ENCODE measurements at regions not wholly inside any gene's neighbourhood (a gene's known extent, or its start where the extent isn't known, plus 50 kb on each side); places are given as distances from the start of the nearest gene placed in this dataset.

GRCh38 chrX:9252182-9252581, 212.7 kb upstream of the TBL1X start:
- no peak for DNase-seq (ENCODE audit: low read depth)
- H3K4me3 ChIP-seq (ENCODE audit: low read depth, low read length) = no peak overlapping the region

GRCh38 chrX:9253211-9253610, 211.6 kb upstream of the TBL1X start:
- no peak for DNase-seq (ENCODE audit: low read depth)
- no peak overlapping the region for H3K4me3 ChIP-seq (ENCODE audit: low read depth, low read length)

- no peak overlapping the region for H3K4me3 ChIP-seq (ENCODE audit: low read depth, low read length)
Measured at GRCh38 chrX:9257718-9258420, 207.0 kb upstream of the TBL1X start.

GRCh38 chrX:9258421-9259104, 206.3 kb upstream of the TBL1X start:
- H3K4me3 ChIP-seq (ENCODE audit: low read depth, low read length) = no peak overlapping the region
- no peak for DNase-seq (ENCODE audit: low read depth)

More at GRCh38 chrX:9257718-9258420, 207.0 kb upstream of the TBL1X start:
- no peak for DNase-seq (ENCODE audit: low read depth)

GRCh38 chrX:9260603-9261002, 204.3 kb upstream of the TBL1X start:
- no peak overlapping the region for H3K4me3 ChIP-seq (ENCODE audit: low read depth, low read length)
- DNase-seq (ENCODE audit: low read depth) = no peak

GRCh38 chrX:9267415-9267814, 197.4 kb upstream of the TBL1X start:
- no peak for DNase-seq (ENCODE audit: low read depth)
- H3K4me3 ChIP-seq (ENCODE audit: low read depth, low read length) = no peak overlapping the region

- DNase-seq (ENCODE audit: low read depth) = no peak
Measured at GRCh38 chrX:9269134-9269533, 195.7 kb upstream of the TBL1X start.

GRCh38 chrX:9271789-9272525, 192.9 kb upstream of the TBL1X start:
- H3K4me3 ChIP-seq (ENCODE audit: low read depth, low read length) = no peak overlapping the region
- DNase-seq (ENCODE audit: low read depth) = no peak

More at GRCh38 chrX:9269134-9269533, 195.7 kb upstream of the TBL1X start:
- no peak overlapping the region for H3K4me3 ChIP-seq (ENCODE audit: low read depth, low read length)

GRCh38 chrX:9273744-9274143, 191.1 kb upstream of the TBL1X start:
- DNase-seq (ENCODE audit: low read depth) = no peak

GRCh38 chrX:9278475-9279233, 186.2 kb upstream of the TBL1X start:
- DNase-seq (ENCODE audit: low read depth) = no peak
- no peak overlapping the region for H3K4me3 ChIP-seq (ENCODE audit: low read depth, low read length)

More at GRCh38 chrX:9273744-9274143, 191.1 kb upstream of the TBL1X start:
- H3K4me3 ChIP-seq (ENCODE audit: low read depth, low read length) = no peak overlapping the region

- DNase-seq (ENCODE audit: low read depth) = no peak
- no peak overlapping the region for H3K4me3 ChIP-seq (ENCODE audit: low read depth, low read length)
Measured at GRCh38 chrX:9279234-9279544, 185.7 kb upstream of the TBL1X start.

GRCh38 chrX:9280831-9281230, 184.0 kb upstream of the TBL1X start:
- no peak overlapping the region for H3K4me3 ChIP-seq (ENCODE audit: low read depth, low read length)
- no peak for DNase-seq (ENCODE audit: low read depth)

- DNase-seq (ENCODE audit: low read depth) = no peak
- H3K4me3 ChIP-seq (ENCODE audit: low read depth, low read length) = no peak overlapping the region
Measured at GRCh38 chrX:9282325-9282724, 182.5 kb upstream of the TBL1X start.

- no peak for DNase-seq (ENCODE audit: low read depth)
Measured at GRCh38 chrX:9285342-9285771, 179.5 kb upstream of the TBL1X start.

GRCh38 chrX:9286234-9286633, 178.6 kb upstream of the TBL1X start:
- no peak overlapping the region for H3K4me3 ChIP-seq (ENCODE audit: low read depth, low read length)
- no peak for DNase-seq (ENCODE audit: low read depth)

More at GRCh38 chrX:9285342-9285771, 179.5 kb upstream of the TBL1X start:
- no peak overlapping the region for H3K4me3 ChIP-seq (ENCODE audit: low read depth, low read length)

GRCh38 chrX:9291629-9292028, 173.2 kb upstream of the TBL1X start:
- H3K4me3 ChIP-seq (ENCODE audit: low read depth, low read length) = no peak overlapping the region
- DNase-seq (ENCODE audit: low read depth) = no peak

GRCh38 chrX:9293051-9293496, 171.8 kb upstream of the TBL1X start:
- DNase-seq (ENCODE audit: low read depth) = no peak

GRCh38 chrX:9293903-9294302, 171.0 kb upstream of the TBL1X start:
- H3K4me3 ChIP-seq (ENCODE audit: low read depth, low read length) = no peak overlapping the region
- DNase-seq (ENCODE audit: low read depth) = no peak

More at GRCh38 chrX:9293051-9293496, 171.8 kb upstream of the TBL1X start:
- H3K4me3 ChIP-seq (ENCODE audit: low read depth, low read length) = no peak overlapping the region

- H3K4me3 ChIP-seq (ENCODE audit: low read depth, low read length) = no peak overlapping the region
- DNase-seq (ENCODE audit: low read depth) = no peak
Measured at GRCh38 chrX:9295551-9295950, 169.3 kb upstream of the TBL1X start.

GRCh38 chrX:9298221-9298620, 166.6 kb upstream of the TBL1X start:
- DNase-seq (ENCODE audit: low read depth) = no peak

More at GRCh38 chrX:9298221-9298620, 166.6 kb upstream of the TBL1X start:
- H3K4me3 ChIP-seq (ENCODE audit: low read depth, low read length) = no peak overlapping the region

Data from skeletal muscle cell (primary cell).